ENCODE measurements at regions not wholly inside any gene's neighbourhood (a gene's known extent, or its start where the extent isn't known, plus 50 kb on each side); places are given as distances from the start of the nearest gene placed in this dataset.
"Not testable (repeated sequence)": the region's sequence is repeated elsewhere in the genome, so short reads cannot be mapped to it uniquely, and the experiment has no call there.

- no peak overlapping the region for H3K4me3 ChIP-seq (ENCODE audit: low read length)
These were observed 245.4 kb downstream of the MPDZ start for GRCh38 chr9:13033959-13034693.

DNA sequence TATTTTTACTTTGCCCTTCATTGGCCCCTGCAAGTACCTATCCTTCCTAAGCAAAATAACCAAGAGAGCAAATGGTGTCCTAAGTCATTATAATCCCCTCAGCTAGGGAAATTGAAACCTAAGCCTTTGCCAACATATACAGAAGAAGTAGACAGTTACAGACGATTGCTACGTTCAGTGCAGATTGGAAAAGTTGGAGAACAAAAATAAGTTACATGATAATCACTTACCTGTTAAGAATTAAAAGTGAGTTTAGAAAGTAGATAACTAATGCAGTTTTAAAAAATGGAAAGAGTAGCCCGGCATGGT lies 244.8 kb downstream of the MPDZ start:
- no peak overlapping the region for H3K4me3 ChIP-seq (ENCODE audit: low read length)
- no peak for DNase-seq (ENCODE audit: low read depth, low spot score)

More at GRCh38 chr9:13033959-13034693, 245.4 kb downstream of the MPDZ start:
- DNase-seq (ENCODE audit: low read depth, low spot score): peak; percentile 23

- DNase-seq (ENCODE audit: low read depth, low spot score): no peak
- H3K4me3 ChIP-seq (ENCODE audit: low read length): no peak overlapping the region
These were observed 243.7 kb downstream of the MPDZ start for GRCh38 chr9:13035822-13036221.

DNA sequence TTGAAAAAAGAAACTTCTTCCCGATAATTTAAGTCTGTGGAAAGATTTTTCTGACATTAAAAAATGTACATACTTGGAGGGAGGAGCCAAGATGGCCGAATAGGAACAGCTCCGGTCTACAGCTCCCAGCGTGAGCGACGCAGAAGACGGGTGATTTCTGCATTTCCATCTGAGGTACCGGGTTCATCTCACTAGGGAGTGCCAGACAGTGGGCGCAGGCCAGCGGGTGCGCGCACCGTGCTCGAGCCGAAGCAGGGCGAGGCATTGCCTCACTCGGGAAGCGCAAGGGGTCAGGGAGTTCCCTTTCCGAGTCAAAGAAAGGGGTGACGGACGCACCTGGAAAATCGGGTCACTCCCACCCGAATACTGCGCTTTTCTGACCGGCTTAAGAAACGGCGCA lies 241.7 kb downstream of the MPDZ start:
- not testable (repeated sequence) for H3K4me3 ChIP-seq (ENCODE audit: low read length); DNase-seq (ENCODE audit: low read depth, low spot score)

GRCh38 chr9:13047827-13048587 lies 231.5 kb downstream of the MPDZ start:
- H3K4me3 ChIP-seq (ENCODE audit: low read length): no peak overlapping the region
- no peak for DNase-seq (ENCODE audit: low read depth, low spot score)

DNA sequence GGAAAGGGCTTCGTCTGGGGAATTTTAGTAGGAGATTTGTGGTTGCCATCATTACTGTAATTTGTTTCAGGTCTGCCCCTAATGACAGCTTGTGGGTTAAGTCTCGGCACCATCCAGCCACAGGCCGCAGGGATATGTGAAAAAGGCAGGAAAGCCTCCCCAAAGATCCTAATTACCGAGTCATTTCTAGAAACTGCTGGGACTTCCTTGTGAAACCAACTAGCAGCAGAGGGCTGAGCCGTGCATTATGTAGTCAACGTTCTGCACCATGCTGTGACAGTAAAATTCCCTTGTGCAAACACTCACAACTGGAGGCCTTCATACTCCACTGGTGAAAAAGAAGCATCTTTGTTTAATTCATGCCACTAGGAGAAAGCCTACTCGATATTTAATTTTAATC lies 230.3 kb downstream of the MPDZ start:
- no peak overlapping the region for H3K4me3 ChIP-seq (ENCODE audit: low read length)
- no peak for DNase-seq (ENCODE audit: low read depth, low spot score)

GRCh38 chr9:13053504-13053903 lies 226.0 kb downstream of the MPDZ start:
- no peak overlapping the region for H3K4me3 ChIP-seq (ENCODE audit: low read length)
- DNase-seq (ENCODE audit: low read depth, low spot score): no peak

DNA sequence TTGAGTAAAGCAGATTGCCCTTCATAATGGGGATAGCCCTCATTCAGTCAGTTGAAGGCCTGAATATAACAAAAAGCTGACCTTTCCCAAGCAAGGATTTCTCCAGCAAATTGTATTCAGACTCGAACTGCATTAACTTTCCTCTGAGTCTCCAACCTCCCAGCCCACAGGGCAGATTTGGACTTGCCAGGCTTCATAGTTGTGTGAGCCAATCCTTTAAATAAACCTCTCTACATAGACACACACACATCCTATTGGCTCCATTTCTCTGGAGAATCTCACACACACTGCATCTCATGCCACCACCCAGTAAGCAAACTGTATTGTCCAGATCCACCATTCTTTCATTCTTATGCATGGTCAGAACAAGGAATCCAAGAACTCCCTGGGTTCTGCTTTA lies 225.1 kb downstream of the MPDZ start:
- DNase-seq (ENCODE audit: low read depth, low spot score): no peak
- H3K4me3 ChIP-seq (ENCODE audit: low read length): no peak overlapping the region

All from Jurkat, Clone E6-1 (cell line).